GM18868 (cell line): ENCODE measurements at regions not wholly inside any gene's neighbourhood (a gene's known extent, or its start where the extent isn't known, plus 50 kb on each side); places are given as distances from the start of the nearest gene placed in this dataset.

Experiments used
- ATAC-seq: cut with Tn5 transposase; IDR thresholded peaks from one replicate; pipeline ENCODE4 v1.9.1; 2021; ENCODE audit warnings: mild to moderate bottlenecking, moderate library complexity; ENCODE audit not compliant: unreplicated experiment

GRCh38 chr4:34733185-34733941, 1511.0 kb downstream of the ARAP2 start:
- no peak for ATAC-seq

DNA sequence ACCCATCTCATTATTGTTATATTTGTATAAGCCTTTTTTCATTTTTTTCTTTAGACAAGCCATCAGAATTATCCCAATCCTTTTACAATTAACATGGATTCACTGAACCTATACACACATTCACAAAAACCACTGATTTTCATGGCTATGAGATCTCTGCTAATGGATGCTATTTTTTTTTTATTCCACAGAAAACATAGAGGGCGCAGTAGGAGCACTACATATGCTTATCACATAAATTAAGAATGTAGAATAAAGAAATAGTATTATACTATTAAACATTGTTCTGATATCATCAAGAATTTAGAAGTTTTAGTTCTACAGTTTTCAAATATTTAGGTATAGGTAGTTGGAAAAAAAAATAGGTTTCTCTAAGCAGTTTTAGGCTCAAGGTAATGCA, 1477.4 kb downstream of the ARAP2 start:
- ATAC-seq: no peak

GRCh38 chr4:34767407-34767806, 1476.9 kb downstream of the ARAP2 start:
- ATAC-seq: no peak

DNA sequence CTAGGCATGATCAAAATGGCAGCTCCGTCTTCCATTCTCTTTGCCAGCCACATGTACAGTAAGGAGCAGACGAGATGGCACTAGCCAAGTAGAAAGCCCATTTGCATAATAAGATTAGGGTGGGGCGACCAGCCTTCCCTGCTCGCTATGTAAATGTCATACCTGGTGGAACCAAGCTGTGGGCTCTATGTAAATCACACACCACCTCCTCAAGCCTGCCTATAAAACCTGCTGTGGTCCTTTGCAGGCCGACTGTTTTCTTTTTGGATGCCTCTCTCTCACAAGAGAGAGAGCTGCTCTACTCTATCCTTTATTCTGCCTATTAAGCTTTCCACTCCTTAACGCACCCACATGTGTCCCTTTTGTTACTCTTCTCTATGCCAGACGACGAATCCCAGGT, 1472.7 kb downstream of the ARAP2 start:
- ATAC-seq: no peak

DNA sequence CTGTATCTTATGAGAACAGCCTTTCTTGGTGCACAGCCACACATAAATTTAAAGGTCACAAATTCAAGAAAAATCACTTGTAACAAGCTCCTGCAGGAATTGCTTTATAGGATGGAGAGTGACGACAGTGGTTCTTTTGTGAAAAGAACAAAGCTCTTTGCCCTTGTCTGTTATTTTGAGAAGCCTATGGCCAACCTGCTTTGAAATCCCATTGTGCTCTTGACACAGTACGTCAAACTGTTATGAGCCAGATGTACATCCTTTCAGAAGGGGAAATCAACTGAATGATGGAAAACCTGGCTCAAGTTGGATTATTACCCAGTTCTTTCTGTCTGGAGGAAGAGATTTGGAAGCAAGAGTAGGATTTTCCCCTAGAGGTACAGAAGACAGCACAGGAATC, 1454.2 kb downstream of the ARAP2 start:
- no peak for ATAC-seq

GRCh38 chr4:34791209-34791608, 1453.1 kb downstream of the ARAP2 start:
- ATAC-seq: no peak

DNA sequence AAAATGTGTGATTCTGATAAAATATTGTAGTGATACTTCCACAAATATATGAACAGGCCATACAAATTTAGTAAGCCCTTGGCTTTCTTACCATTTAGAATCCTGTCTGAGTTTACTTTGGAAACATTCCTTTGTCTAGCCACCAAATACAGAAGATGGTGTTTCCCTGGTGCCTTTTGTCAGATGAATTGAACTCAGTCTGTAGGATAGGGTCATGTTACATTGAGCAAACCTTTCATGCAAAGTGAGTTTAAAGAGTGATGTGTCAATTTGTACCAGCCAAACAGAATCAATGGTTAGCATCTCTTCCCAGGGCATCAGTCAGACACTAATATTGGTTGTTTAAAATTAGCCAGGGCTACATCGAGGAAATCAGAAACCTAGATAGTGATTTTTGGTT, 1443.4 kb downstream of the ARAP2 start:
- no peak for ATAC-seq

GRCh38 chr4:34814266-34814665, 1430.0 kb downstream of the ARAP2 start:
- no peak for ATAC-seq

- no peak for ATAC-seq
Observed at GRCh38 chr4:34824515-34824914, 1419.8 kb downstream of the ARAP2 start.

DNA sequence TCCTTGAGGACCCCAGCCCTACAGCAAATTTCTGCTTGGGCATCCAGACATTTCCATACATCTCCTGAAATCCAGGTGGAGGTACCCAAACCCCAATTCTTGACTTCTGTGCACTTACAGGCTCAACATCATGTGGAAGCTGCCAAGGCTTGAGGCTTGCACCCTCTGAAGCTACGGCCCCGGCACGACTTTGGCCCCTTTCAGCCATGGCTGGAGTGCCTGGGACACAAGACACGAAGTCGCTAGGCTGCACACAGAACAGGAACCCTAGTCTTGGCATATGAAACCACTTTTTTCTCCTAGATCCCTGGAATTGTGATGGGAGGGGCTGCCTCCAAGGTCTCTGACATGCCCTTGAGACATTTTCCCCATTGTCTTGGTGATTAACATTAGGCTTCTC, 1417.7 kb downstream of the ARAP2 start:
- no peak for ATAC-seq

GRCh38 chr4:34845926-34846325, 1398.4 kb downstream of the ARAP2 start:
- no peak for ATAC-seq

DNA sequence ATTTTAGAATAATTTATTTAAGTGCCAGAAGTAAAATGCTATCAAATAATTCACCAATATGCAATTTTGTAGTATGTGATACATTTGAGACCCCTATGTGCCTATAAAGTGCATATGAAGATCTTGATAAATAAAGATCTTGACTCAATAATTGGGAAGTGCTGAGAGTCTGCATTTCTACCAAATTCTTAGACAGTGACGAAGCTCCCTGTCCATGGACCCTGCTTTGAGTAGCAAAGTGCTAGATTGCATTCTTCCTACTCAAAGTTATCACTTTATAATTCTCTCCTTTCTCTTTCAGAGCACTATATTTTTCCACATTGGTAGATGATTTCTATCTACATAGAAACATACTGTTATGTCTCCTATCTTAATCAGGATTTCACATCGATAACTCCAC, 1393.9 kb downstream of the ARAP2 start:
- no peak for ATAC-seq

DNA sequence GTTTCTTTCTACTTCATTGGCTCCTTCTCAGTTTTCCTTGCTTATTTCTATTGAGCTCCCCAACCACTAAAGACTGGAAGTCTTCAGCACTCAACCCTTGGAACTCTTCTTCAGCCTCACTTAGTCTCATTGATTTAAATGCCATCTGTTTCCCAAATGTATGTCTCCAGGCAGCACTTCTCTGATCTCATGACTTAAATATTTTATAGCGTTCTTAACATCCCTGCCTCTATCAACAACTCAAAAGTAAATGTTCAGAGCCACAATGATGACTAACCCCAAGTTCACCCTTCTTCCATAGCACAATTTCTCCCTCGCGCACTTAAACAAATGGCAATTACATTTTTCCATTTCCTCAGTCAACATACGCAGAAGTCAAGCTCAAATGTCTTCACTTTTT, 1393.3 kb downstream of the ARAP2 start:
- ATAC-seq: no peak

- no peak for ATAC-seq
Observed at GRCh38 chr4:34851411-34851810, 1392.9 kb downstream of the ARAP2 start.

DNA sequence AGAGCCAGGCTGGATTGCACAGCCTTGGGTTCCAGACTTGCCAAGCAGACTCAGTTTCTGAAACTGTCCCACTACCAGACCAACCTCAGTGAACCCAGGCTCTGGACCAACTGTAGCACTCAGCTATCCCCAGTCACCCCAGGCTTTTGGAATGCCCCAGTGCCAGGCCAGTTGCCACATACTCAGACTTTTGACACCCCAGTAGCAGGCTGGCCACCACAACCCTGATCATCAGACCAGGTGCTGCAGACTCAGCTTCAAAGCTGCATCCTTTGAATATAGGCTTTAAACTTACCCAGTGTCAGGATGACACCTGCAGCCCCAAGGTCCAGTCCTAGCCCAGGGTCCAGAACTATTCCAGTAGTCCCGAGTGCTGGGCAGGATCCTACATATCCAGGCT, 1389.9 kb downstream of the ARAP2 start:
- ATAC-seq: no peak

DNA sequence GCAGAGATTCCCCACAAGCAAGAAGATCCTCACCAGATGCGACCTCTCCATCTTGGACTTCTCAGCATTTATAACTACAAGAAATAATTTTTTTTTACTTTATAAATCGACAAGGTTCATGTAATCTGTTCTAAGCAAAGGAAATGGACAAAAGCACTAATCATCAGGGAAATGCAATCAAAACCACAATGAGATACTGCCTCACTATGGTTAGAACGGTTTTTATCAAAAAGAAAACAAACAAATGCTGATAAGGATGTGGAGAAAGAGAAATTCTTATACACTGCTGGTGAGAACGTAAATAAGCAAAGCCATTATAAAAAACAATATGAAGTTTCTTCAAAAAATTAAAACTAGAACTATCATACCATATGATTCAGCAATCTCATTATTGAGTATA, 1382.6 kb downstream of the ARAP2 start:
- no peak for ATAC-seq

DNA sequence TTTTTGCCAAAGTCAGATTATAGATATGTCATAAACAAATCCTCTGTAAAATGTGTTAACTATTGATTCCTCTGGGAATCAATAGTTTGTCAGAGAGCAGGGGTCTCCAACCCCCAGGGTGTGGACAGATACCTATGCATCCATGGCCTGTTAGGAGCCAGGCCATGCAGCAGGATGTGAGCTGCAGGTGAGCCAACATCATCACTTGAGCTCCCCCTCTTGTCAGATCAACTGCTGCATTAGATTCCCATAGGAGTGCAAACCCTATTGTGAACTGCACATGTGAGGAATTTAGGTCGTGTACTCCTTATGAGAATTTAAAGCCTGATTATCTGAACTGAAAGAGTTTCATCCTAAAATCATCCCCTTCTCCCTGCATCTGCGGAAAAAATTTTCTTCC, 1365.4 kb downstream of the ARAP2 start:
- no peak for ATAC-seq

GRCh38 chr4:34880246-34880645, 1364.1 kb downstream of the ARAP2 start:
- no peak for ATAC-seq

- ATAC-seq: no peak
Observed at GRCh38 chr4:34891892-34892291, 1352.4 kb downstream of the ARAP2 start.

GRCh38 chr4:34893382-34893781, 1350.9 kb downstream of the ARAP2 start:
- peak; percentile 55 for ATAC-seq

GRCh38 chr4:34920032-34920431, 1324.3 kb downstream of the ARAP2 start:
- peak; percentile 73 for ATAC-seq

GRCh38 chr4:34921391-34921790, 1322.9 kb downstream of the ARAP2 start:
- no peak for ATAC-seq

DNA sequence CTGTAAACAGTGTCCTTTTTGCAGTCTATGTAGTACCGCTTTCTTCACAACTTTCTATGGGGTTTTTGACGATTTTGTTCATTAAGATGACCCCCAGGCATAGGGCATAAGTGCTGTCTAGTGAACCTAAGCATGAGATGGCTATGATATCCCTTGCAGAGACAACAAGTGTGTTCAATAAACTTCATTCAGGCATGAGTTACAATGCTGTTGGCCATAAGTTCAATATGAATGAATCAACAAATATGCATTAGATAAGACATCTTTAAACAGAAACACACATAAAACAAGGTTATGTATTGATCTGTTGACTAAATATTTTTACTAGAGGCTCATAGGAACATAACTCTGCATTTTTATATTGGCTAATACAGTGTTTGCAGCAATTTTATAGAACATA, 1322.0 kb downstream of the ARAP2 start:
- ATAC-seq: no peak
